ENCODE measurements at regions not wholly inside any gene's neighbourhood (a gene's known extent, or its start where the extent isn't known, plus 50 kb on each side); places are given as distances from the start of the nearest gene placed in this dataset.

- DNase-seq: no peak
Observed at GRCh38 chr10:4373098-4373497, 452.9 kb upstream of the AKR1E2 start.

- no peak for DNase-seq
Observed at GRCh38 chr10:4372601-4373000, 453.4 kb upstream of the AKR1E2 start.

GRCh38 chr10:4371691-4372295 lies 454.2 kb upstream of the AKR1E2 start:
- DNase-seq: no peak

- no peak for DNase-seq
Observed at GRCh38 chr10:4370376-4370775, 455.6 kb upstream of the AKR1E2 start.

- no peak for DNase-seq
Observed at GRCh38 chr10:4361581-4361980, 464.4 kb upstream of the AKR1E2 start.

- DNase-seq: no peak
Observed at GRCh38 chr10:4359003-4359402, 467.0 kb upstream of the AKR1E2 start.

- no peak for DNase-seq
Observed at GRCh38 chr10:4357911-4358310, 468.1 kb upstream of the AKR1E2 start.

- DNase-seq: no peak
Observed at GRCh38 chr10:4355350-4355749, 470.7 kb upstream of the AKR1E2 start.

GRCh38 chr10:4354382-4354812 lies 471.6 kb upstream of the AKR1E2 start:
- no peak for DNase-seq

GRCh38 chr10:4353964-4354363 lies 472.0 kb upstream of the AKR1E2 start:
- DNase-seq: no peak

- DNase-seq: no peak
Observed at GRCh38 chr10:4353059-4353655, 472.9 kb upstream of the AKR1E2 start.

GRCh38 chr10:4352414-4352961 lies 473.5 kb upstream of the AKR1E2 start:
- no peak for DNase-seq

GRCh38 chr10:4351723-4352413 lies 474.1 kb upstream of the AKR1E2 start:
- no peak for DNase-seq

- DNase-seq: no peak
Observed at GRCh38 chr10:4347397-4347796, 478.6 kb upstream of the AKR1E2 start.

GRCh38 chr10:4345877-4346646 lies 479.9 kb upstream of the AKR1E2 start:
- DNase-seq: no peak

GRCh38 chr10:4344492-4344994 lies 481.5 kb upstream of the AKR1E2 start:
- DNase-seq: no peak

- DNase-seq: no peak
Observed at GRCh38 chr10:4343873-4344272, 482.1 kb upstream of the AKR1E2 start.

- DNase-seq: no peak
Observed at GRCh38 chr10:4343091-4343490, 482.9 kb upstream of the AKR1E2 start.

- no peak for DNase-seq
Observed at GRCh38 chr10:4338768-4339167, 487.2 kb upstream of the AKR1E2 start.

- no peak for DNase-seq
Observed at GRCh38 chr10:4337563-4337962, 488.4 kb upstream of the AKR1E2 start.

GRCh38 chr10:4334871-4335270 lies 491.1 kb upstream of the AKR1E2 start:
- no peak for DNase-seq

GRCh38 chr10:4334015-4334414 lies 492.0 kb upstream of the AKR1E2 start:
- DNase-seq: no peak

- DNase-seq: no peak
Observed at GRCh38 chr10:4333459-4333894, 492.5 kb upstream of the AKR1E2 start.

Data from cerebellar nuclear complex (tissue), 1 donor.